ENCODE measurements at regions not wholly inside any gene's neighbourhood (a gene's known extent, or its start where the extent isn't known, plus 50 kb on each side); places are given as distances from the start of the nearest gene placed in this dataset.
"Not testable (repeated sequence)": the region's sequence is repeated elsewhere in the genome, so short reads cannot be mapped to it uniquely, and the experiment has no call there.

GRCh38 chr9:87201351-87201751 lies 254.0 kb upstream of the GAS1 start:
- ATAC-seq, result no peak
- ChIA-PET CTCF (no interaction called here), POLR2A (ENCODE audit: unreplicated experiment) (no interaction called here)
- Histone ChIP-seq H3K79me2 (ENCODE audit: low read length) (no peaks in the 10 kb centered on the region), H3K9me3 (ENCODE audit: low read length) (no peaks in the 10 kb centered on the region), H3K27me3 (ENCODE audit: low read length) (no peaks in the 10 kb centered on the region), H3K9ac (ENCODE audit: low read length) (no peak overlapping the region), H3K36me3 (ENCODE audit: low read depth, low read length) (no peaks in the 10 kb centered on the region), H3K4me1 (ENCODE audit: insufficient read depth, low read length) (no peaks in the 10 kb centered on the region), H3K27ac (ENCODE audit: low read length) (no peak overlapping the region), H2AFZ (ENCODE audit: low read length) (no peak overlapping the region), H3K4me2 (ENCODE audit: low read length) (no peak overlapping the region), H3K4me3 (ENCODE audit: low read length) (no peak overlapping the region), H3K9me2 (replicated peaks; ENCODE audit: low read length) (no peaks in the 10 kb centered on the region), H3F3A (ENCODE audit: low read length, unreplicated experiment) (no peaks in the 10 kb centered on the region), H4K20me1 (ENCODE audit: low read length) (no peaks in the 10 kb centered on the region)
- no TSS peak for BruUV-seq (replicated peaks)
- TF ChIP-seq EZH2 (IDR thresholded peaks at IDR 0.05; ENCODE audit: low read length, unreplicated experiment) (no peak), CTCF (conservative IDR thresholded peaks at IDR 0.05; ENCODE audit: low read depth, low read length) (no peak), EZH2phosphoT487 (IDR thresholded peaks at IDR 0.05; ENCODE audit: borderline replicate concordance, low read length) (no peak)
- intact Hi-C loops (cut with micrococcal nuclease), result no loop called here
- no peak for DNase-seq

GRCh38 chr9:87206064-87206661 lies 258.9 kb upstream of the GAS1 start:
- Histone ChIP-seq H3K79me2 (ENCODE audit: low read length) (no peaks in the 10 kb centered on the region), H3K36me3 (ENCODE audit: low read depth, low read length) (no peaks in the 10 kb centered on the region), H3K4me3 (ENCODE audit: low read length) (no peak overlapping the region), H3F3A (ENCODE audit: low read length, unreplicated experiment) (no peaks in the 10 kb centered on the region), H3K4me1 (ENCODE audit: insufficient read depth, low read length) (no peaks in the 10 kb centered on the region), H3K27ac (ENCODE audit: low read length) (no peak overlapping the region), H3K27me3 (ENCODE audit: low read length) (no peaks in the 10 kb centered on the region), H3K4me2 (ENCODE audit: low read length) (no peak overlapping the region), H3K9ac (ENCODE audit: low read length) (no peak overlapping the region), H3K9me2 (replicated peaks; ENCODE audit: low read length) (no peaks in the 10 kb centered on the region), H4K20me1 (ENCODE audit: low read length) (no peaks in the 10 kb centered on the region), H3K9me3 (ENCODE audit: low read length) (no peaks in the 10 kb centered on the region), H2AFZ (ENCODE audit: low read length) (no peak overlapping the region)
- DNase-seq (peak; percentile 4), ATAC-seq (no peak)
- ChIA-PET CTCF (no interaction called here), POLR2A (ENCODE audit: unreplicated experiment) (no interaction called here)
- BruUV-seq (replicated peaks), result no TSS peak
- TF ChIP-seq CTCF (conservative IDR thresholded peaks at IDR 0.05; ENCODE audit: low read depth, low read length) (no peak), EZH2 (IDR thresholded peaks at IDR 0.05; ENCODE audit: low read length, unreplicated experiment) (no peak), EZH2phosphoT487 (IDR thresholded peaks at IDR 0.05; ENCODE audit: borderline replicate concordance, low read length) (no peak)
- intact Hi-C loops (cut with micrococcal nuclease), result no loop called here

GRCh38 chr9:87210658-87211057 lies 263.4 kb upstream of the GAS1 start:
- H3K79me2 ChIP-seq (ENCODE audit: low read length); BruUV-seq (replicated peaks); POLR2A ChIA-PET (ENCODE audit: unreplicated experiment); CTCF ChIA-PET; H3K27ac ChIP-seq (ENCODE audit: low read length); H3K9me3 ChIP-seq (ENCODE audit: low read length); H4K20me1 ChIP-seq (ENCODE audit: low read length); H3K36me3 ChIP-seq (ENCODE audit: low read depth, low read length); ATAC-seq; DNase-seq; H3K4me1 ChIP-seq (ENCODE audit: insufficient read depth, low read length); H3K9ac ChIP-seq (ENCODE audit: low read length); H3K4me2 ChIP-seq (ENCODE audit: low read length); H2AFZ ChIP-seq (ENCODE audit: low read length); intact Hi-C loops (cut with micrococcal nuclease); H3K9me2 ChIP-seq (replicated peaks; ENCODE audit: low read length); H3F3A ChIP-seq (ENCODE audit: low read length, unreplicated experiment); H3K27me3 ChIP-seq (ENCODE audit: low read length); H3K4me3 ChIP-seq (ENCODE audit: low read length): not testable (repeated sequence)

Measured in PC-3 (cell line).